CD4-positive, CD25-positive, alpha-beta regulatory T cell (primary cell): ENCODE measurements at regions not wholly inside any gene's neighbourhood (a gene's known extent, or its start where the extent isn't known, plus 50 kb on each side); places are given as distances from the start of the nearest gene placed in this dataset.
"Not testable (repeated sequence)": the region's sequence is repeated elsewhere in the genome, so short reads cannot be mapped to it uniquely, and the experiment has no call there.

Source experiments
- ATAC-seq, 2 donors: fragments of 150-1000 bp; cut with Tn5 transposase; one replicate each; pipeline ENCODE4 v1.10.0; 2021; ENCODE audit warnings: low read depth in 2 of 2, moderate number of reproducible peaks in 2 of 2, moderate library complexity in 1 of 2
- DNase-seq, 3 donors: peaks; one replicate each; pipeline versions ENCODE4 v3.0.0 to v3.0.0-alpha.2; 2012 to 2022; ENCODE audit warnings: mixed read lengths in 1 of 3
- H3K27ac ChIP-seq: one replicate; pipeline ENCODE4 v1.7.0; 2013; ENCODE audit warnings: mild to moderate bottlenecking, low read length; ENCODE audit not compliant: insufficient read depth, poor library complexity, severe bottlenecking
- H3K27me3 ChIP-seq: one replicate; pipeline ENCODE4 v1.7.0; 2013; ENCODE audit warnings: low read length; ENCODE audit not compliant: control insufficient read depth, insufficient read depth
- H3K36me3 ChIP-seq: one replicate; pipeline ENCODE4 v1.7.0; 2013; ENCODE audit warnings: mild to moderate bottlenecking, low read length, moderate library complexity; ENCODE audit not compliant: control insufficient read depth, insufficient read depth
- H3K4me1 ChIP-seq: 2 replicates; pipeline ENCODE4 v1.7.0; 2013; ENCODE audit warnings: mild to moderate bottlenecking, low read length; ENCODE audit not compliant: insufficient read depth, control insufficient read depth, poor library complexity, severe bottlenecking
- H3K4me3 ChIP-seq: one replicate; pipeline ENCODE4 v1.7.0; 2013; ENCODE audit warnings: low read depth, mild to moderate bottlenecking, low read length, moderate library complexity
- H3K9me3 ChIP-seq, 2 experiments: 1 replicate in 1 of 2; 2 replicates in 1 of 2; pipeline ENCODE4 v1.7.0; 2013; ENCODE audit warnings: low read length in 2 of 2, mild to moderate bottlenecking in 1 of 2, moderate library complexity in 1 of 2; ENCODE audit not compliant: control insufficient read depth in 2 of 2
- H3K27ac Mint-ChIP-seq, 3 donors: one replicate each; pipeline ENCODE4 v1.8.0; 2020 to 2022; ENCODE audit warnings: mild to moderate bottlenecking in 3 of 3, mixed read lengths in 3 of 3, moderate library complexity in 2 of 3
- H3K27me3 Mint-ChIP-seq: one replicate; pipeline ENCODE4 v1.8.0; 2022; ENCODE audit warnings: mild to moderate bottlenecking, mixed read lengths
- H3K36me3 Mint-ChIP-seq: one replicate; pipeline ENCODE4 v1.8.0; 2020; ENCODE audit warnings: mixed read lengths
- H3K4me1 Mint-ChIP-seq, 4 donors: one replicate each; pipeline ENCODE4 v1.8.0; 2020 to 2022; ENCODE audit warnings: mixed read lengths in 4 of 4, mild to moderate bottlenecking in 1 of 4
- H3K4me3 Mint-ChIP-seq, 4 donors: one replicate each; pipeline ENCODE4 v1.8.0; 2020 to 2022; ENCODE audit warnings: mild to moderate bottlenecking in 4 of 4, mixed read lengths in 4 of 4, moderate library complexity in 3 of 4
- H3K9me3 Mint-ChIP-seq, 7 donors: one replicate each; pipeline ENCODE4 v1.8.0; 2020 to 2022; ENCODE audit warnings: mixed read lengths in 7 of 7, mild to moderate bottlenecking in 3 of 7, moderate library complexity in 2 of 7

DNA sequence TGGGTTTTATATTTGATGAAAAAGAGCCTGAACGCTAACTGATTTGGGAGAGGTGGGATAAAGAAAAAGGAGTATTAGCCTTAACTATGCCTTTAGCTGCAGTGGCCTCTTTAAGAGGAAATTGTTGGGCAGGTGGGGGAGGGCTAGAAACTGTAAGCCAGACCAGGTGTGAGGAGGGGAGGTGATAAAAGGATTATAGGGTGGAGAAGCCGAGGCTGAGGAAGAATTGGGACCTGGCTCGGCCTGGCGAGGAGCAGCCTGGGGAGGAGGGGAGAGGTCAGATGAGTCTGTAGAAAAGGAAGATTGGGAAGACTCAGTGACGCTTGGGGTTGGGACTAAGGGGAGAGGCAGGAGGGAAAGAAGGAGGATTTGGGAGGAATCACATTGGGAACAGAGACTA is 52.6 kb upstream of the SERPINE2 start:
- DNase-seq, H3K27me3 ChIP-seq, H3K36me3 Mint-ChIP-seq, H3K27ac ChIP-seq, H3K36me3 ChIP-seq, ATAC-seq, H3K9me3 Mint-ChIP-seq, H3K4me3 ChIP-seq, H3K4me1 ChIP-seq, H3K27ac Mint-ChIP-seq, H3K27me3 Mint-ChIP-seq, H3K4me3 Mint-ChIP-seq, H3K4me1 Mint-ChIP-seq, H3K9me3 ChIP-seq: not testable (repeated sequence)

DNA sequence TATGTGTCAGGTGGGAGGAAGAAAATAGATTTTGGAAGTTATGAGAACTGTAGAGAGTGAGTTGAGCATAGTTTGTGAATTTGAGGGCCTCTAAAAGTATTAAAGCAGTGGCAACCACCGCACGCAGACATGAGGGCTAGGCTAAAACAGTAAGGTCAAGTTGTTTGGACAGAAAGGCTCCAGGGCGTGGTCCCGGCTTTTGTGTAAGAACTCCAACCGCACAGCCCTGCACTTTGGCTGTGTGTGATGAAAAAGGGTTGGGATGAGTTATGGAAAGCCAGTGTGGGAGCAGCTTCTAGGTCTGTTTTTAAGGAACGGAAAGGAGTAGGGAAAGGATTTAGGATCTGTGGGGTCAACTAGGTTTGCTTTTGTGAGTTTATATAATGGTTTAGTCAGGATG is 50.5 kb upstream of the SERPINE2 start:
- H3K27me3 ChIP-seq, H3K4me3 Mint-ChIP-seq, H3K27me3 Mint-ChIP-seq, H3K36me3 ChIP-seq, ATAC-seq, DNase-seq, H3K36me3 Mint-ChIP-seq, H3K4me1 Mint-ChIP-seq, H3K27ac ChIP-seq, H3K4me1 ChIP-seq, H3K27ac Mint-ChIP-seq, H3K9me3 ChIP-seq, H3K9me3 Mint-ChIP-seq, H3K4me3 ChIP-seq: not testable (repeated sequence)
